CD4-positive, alpha-beta memory T cell (primary cell): ENCODE measurements at regions not wholly inside any gene's neighbourhood (a gene's known extent, or its start where the extent isn't known, plus 50 kb on each side); places are given as distances from the start of the nearest gene placed in this dataset.
"Not testable (repeated sequence)": the region's sequence is repeated elsewhere in the genome, so short reads cannot be mapped to it uniquely, and the experiment has no call there.

Source experiments
- CTCF ChIA-PET: fragments of 350-600 bp; sonication (Branson Sonifier 250); formaldehyde crosslinking; loops from one replicate; lab custom pipeline; 2021; ENCODE audit warnings: inconsistent platforms; ENCODE audit not compliant: partially characterized antibody; lab: Charles Lee
- POLR2A ChIA-PET: fragments of 350-600 bp; sonication (Branson Sonifier 250); formaldehyde crosslinking; loops from one replicate; lab custom pipeline; 2021; ENCODE audit not compliant: partially characterized antibody; lab: Charles Lee
- DNase-seq, 5 donors: peaks; one replicate each; pipeline versions ENCODE4 v3.0.0 to v3.0.0-alpha.2; 2020 to 2022; ENCODE audit warnings: mixed read lengths in 1 of 5
- H3K27ac ChIP-seq: one replicate; pipeline ENCODE4 v1.7.0; 2013; ENCODE audit warnings: low read depth, low read length
- H3K27me3 ChIP-seq: 2 replicates; pipeline ENCODE4 v1.7.0; 2013; ENCODE audit warnings: mild to moderate bottlenecking, low read length, moderate library complexity; ENCODE audit not compliant: insufficient read depth
- H3K36me3 ChIP-seq: 2 replicates; pipeline ENCODE4 v1.7.0; 2013; ENCODE audit warnings: mild to moderate bottlenecking, low read length, moderate library complexity; ENCODE audit not compliant: insufficient read depth
- H3K4me1 ChIP-seq: 2 replicates; pipeline ENCODE4 v1.7.0; 2013; ENCODE audit warnings: mild to moderate bottlenecking, low read length, moderate library complexity; ENCODE audit not compliant: insufficient read depth
- H3K4me3 ChIP-seq, 2 donors: one replicate each; pipeline ENCODE4 v1.7.0; 2013; ENCODE audit warnings: low read length in 2 of 2, mild to moderate bottlenecking in 1 of 2
- H3K9me3 ChIP-seq, 2 donors: one replicate each; pipeline ENCODE4 v1.7.0; 2013; ENCODE audit warnings: low read length in 2 of 2, control low read depth in 1 of 2; ENCODE audit not compliant: control insufficient read depth in 1 of 2
- H3K27ac Mint-ChIP-seq, 7 donors: one replicate each; pipeline ENCODE4 v1.8.0; 2020 to 2021; ENCODE audit warnings: mixed read lengths in 7 of 7, mild to moderate bottlenecking in 6 of 7, inconsistent platforms in 3 of 7, moderate library complexity in 3 of 7
- H3K27me3 Mint-ChIP-seq, 2 donors: one replicate each; pipeline ENCODE4 v1.8.0; 2020 to 2021; ENCODE audit warnings: mixed read lengths in 2 of 2
- H3K36me3 Mint-ChIP-seq, 2 donors: one replicate each; pipeline ENCODE4 v1.8.0; 2020 to 2021; ENCODE audit warnings: mixed read lengths in 2 of 2, inconsistent platforms in 1 of 2, mild to moderate bottlenecking in 1 of 2
- H3K4me1 Mint-ChIP-seq, 4 donors: one replicate each; pipeline ENCODE4 v1.8.0; 2020 to 2021; ENCODE audit warnings: mixed read lengths in 4 of 4, mild to moderate bottlenecking in 1 of 4
- H3K4me3 Mint-ChIP-seq, 8 donors: one replicate each; pipeline ENCODE4 v1.8.0; 2020 to 2021; ENCODE audit warnings: mixed read lengths in 8 of 8, mild to moderate bottlenecking in 7 of 8, moderate library complexity in 6 of 8, inconsistent platforms in 3 of 8
- H3K9me3 Mint-ChIP-seq, 8 donors: one replicate each; pipeline ENCODE4 v1.8.0; 2020 to 2021; ENCODE audit warnings: mixed read lengths in 8 of 8, mild to moderate bottlenecking in 5 of 8, inconsistent platforms in 3 of 8, moderate library complexity in 1 of 8
- intact Hi-C: fragments of 100-400 bp; cut with micrococcal nuclease; formaldehyde crosslinking; loops from one replicate; pipeline ENCODE4 v1.15.1; 2023

DNA sequence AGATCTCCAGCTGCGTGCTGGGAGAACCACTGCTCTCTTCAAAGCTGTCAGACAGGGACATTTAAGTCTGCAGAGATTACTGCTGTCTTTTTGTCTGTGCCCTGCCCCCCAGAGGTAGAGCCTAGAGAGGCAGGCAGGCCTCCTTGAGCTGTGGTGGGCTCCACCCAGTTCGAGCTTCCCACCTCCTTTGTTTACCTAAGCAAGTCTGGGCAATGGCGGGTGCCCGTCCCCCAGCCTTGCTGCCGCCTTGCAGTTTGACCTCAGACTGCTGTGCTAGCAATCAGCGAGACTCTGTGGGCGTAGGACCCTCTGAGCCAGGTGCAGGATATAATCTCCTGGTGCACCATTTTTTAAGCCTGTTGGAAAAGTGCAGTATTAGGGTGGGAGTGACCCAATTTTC, 128.6 kb downstream of the ACTR3 start:
- CTCF ChIA-PET, H3K4me3 Mint-ChIP-seq, H3K27ac Mint-ChIP-seq, H3K4me3 ChIP-seq, H3K4me1 ChIP-seq, DNase-seq, H3K9me3 ChIP-seq, H3K27ac ChIP-seq, intact Hi-C loops, H3K36me3 ChIP-seq, H3K4me1 Mint-ChIP-seq, H3K27me3 ChIP-seq, POLR2A ChIA-PET, H3K36me3 Mint-ChIP-seq: not testable (repeated sequence)
- Mint-ChIP-seq H3K27me3 (peaks cover 10 to 16% of the 10 kb centered on the region in 2 donors), H3K9me3 (peaks cover 0 to 18% (median 8%) of the 10 kb centered on the region in 8 donors)

DNA sequence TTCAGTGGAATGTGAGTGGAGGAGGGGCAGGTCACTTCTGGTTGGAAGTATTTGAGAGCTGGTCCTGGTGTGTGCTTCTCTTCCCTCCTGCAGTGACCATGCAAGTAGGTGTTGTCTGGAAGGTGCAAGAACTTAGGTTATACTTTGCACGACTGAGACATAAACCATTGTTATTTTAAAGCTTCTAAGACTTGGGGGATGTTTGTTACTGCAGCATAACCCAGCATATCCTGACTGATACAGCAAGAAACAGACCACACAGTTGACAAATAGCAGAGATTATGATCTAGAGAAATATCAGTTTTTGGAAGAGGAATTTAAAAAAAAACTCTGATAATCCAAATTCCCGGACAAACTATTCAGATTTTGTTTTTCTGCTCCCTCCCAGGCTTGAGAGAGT, 130.8 kb downstream of the ACTR3 start:
- Mint-ChIP-seq H3K27me3 (peaks cover 10 to 16% of the 10 kb centered on the region in 2 donors), H3K27ac (no peak overlapping the region), H3K36me3 (no peaks in the 10 kb centered on the region), H3K9me3 (peaks cover 0 to 18% (median 6%) of the 10 kb centered on the region in 8 donors), H3K4me3 (no peak overlapping the region), H3K4me1 (no peaks in the 10 kb centered on the region)
- Histone ChIP-seq H3K36me3 (no peaks in the 10 kb centered on the region), H3K27me3 (no peaks in the 10 kb centered on the region), H3K27ac (no peak overlapping the region), H3K4me3 (no peak overlapping the region), H3K4me1 (no peaks in the 10 kb centered on the region), H3K9me3 (no peaks in the 10 kb centered on the region)
- ChIA-PET CTCF (no interaction called here), POLR2A (no interaction called here)
- DNase-seq = no peak
- intact Hi-C loops = no loop called here

DNA sequence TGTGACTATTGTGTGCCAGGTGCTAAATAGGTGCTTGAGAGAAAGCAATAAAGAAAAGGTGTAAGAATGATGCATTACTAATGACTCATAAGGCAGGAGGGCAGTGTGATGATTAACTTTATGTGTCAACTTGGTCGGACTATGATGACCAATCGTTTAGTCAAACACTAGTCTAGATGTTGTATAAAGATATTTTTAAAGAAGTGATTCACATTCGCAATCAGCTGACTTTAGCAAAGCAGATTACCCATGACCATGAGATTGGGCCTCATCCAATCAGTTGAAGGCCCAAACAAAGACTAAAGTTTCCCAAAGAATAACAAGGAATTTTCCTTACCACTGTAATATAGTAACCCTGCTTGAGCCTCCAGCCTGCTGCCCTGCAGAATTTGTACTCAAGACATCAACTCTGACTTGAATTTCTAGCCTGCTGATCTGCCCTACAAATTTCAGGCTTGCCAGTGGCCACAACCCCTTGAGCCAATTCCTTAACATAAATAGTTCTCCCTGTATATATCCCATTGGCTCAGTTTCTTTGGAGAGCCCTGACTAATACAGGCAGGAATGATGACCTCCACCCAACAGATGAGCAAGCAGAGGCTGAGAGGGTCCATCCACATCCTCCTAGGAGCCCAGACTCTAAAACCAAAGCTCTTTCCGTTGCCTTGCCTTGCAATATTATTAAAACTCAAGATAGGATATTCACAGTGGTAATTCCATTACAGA, 132.6 kb downstream of the ACTR3 start:
- peaks cover 0 to 18% (median 6%) of the 10 kb centered on the region in 8 donors for H3K9me3 Mint-ChIP-seq
- H3K36me3 Mint-ChIP-seq = no peaks in the 10 kb centered on the region
- no peak overlapping the region for H3K27ac Mint-ChIP-seq
- CTCF ChIA-PET = no interaction called here
- no peaks in the 10 kb centered on the region for H3K4me1 Mint-ChIP-seq
- Histone ChIP-seq H3K4me1 (no peaks in the 10 kb centered on the region), H3K36me3 (no peaks in the 10 kb centered on the region), H3K4me3 (no peak overlapping the region), H3K27ac (no peak overlapping the region), H3K9me3 (no peaks in the 10 kb centered on the region), H3K27me3 (no peaks in the 10 kb centered on the region)
- H3K4me3 Mint-ChIP-seq = no peak overlapping the region
- POLR2A ChIA-PET = no interaction called here
- peaks cover 7 to 10% of the 10 kb centered on the region in 2 donors for H3K27me3 Mint-ChIP-seq
- no peak for DNase-seq
- intact Hi-C loops = no loop called here

DNA sequence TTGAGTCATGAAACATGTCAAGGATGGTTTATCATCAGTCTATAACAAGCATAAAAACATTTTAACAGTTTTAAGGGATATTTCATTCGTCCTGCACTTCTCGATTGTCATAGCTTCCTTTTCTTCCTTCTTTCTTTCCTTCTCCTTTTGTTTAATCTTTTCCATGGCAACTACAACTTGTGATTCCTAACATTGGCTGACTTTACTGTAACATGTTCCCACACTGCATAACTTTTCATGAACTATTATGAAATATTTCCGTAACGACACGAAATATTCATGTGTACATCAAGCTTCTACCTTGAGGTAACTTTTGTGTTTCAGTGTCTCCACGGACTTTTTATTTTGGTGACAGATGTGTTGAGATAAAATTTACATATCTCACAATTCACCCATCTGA, 134.4 kb downstream of the ACTR3 start:
- Mint-ChIP-seq H3K9me3 (peaks cover 0 to 19% (median 10%) of the 10 kb centered on the region in 8 donors), H3K27ac (no peak overlapping the region), H3K27me3 (peaks cover 8 to 13% of the 10 kb centered on the region in 2 donors), H3K4me3 (no peak overlapping the region), H3K4me1 (no peaks in the 10 kb centered on the region), H3K36me3 (no peaks in the 10 kb centered on the region)
- no peak overlapping the region for H3K4me3 ChIP-seq
- ChIA-PET POLR2A (no interaction called here), CTCF (no interaction called here)
- intact Hi-C loops = no loop called here
- no peaks in the 10 kb centered on the region for H3K27me3 ChIP-seq
- H3K27ac ChIP-seq = no peak overlapping the region
- no peaks in the 10 kb centered on the region for H3K4me1 ChIP-seq
- H3K36me3 ChIP-seq = no peaks in the 10 kb centered on the region
- DNase-seq = no peak
- H3K9me3 ChIP-seq = no peaks in the 10 kb centered on the region

DNA sequence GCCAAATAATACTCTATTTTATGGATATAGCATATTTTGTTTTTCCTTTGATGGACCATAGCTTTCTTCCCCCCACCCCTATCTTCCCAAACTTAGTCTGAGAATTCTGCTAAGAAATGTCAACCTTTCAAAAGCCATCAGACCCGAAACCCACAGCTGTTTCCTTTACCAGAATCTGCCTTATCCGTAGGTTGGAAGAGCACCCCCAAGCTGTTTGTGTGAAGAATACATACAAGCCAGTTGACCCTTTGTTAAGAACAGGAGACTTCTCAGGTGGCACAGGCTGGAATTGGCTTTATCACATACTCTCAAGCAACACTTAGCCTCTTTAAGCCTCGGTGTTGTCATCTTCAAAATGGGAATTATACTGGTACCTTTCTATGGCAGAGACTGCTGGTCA, 135.1 kb downstream of the ACTR3 start:
- Histone ChIP-seq H3K4me3 (no peak overlapping the region), H3K27me3 (no peaks in the 10 kb centered on the region), H3K27ac (no peak overlapping the region), H3K4me1 (no peaks in the 10 kb centered on the region), H3K9me3 (no peaks in the 10 kb centered on the region), H3K36me3 (no peaks in the 10 kb centered on the region)
- no peak overlapping the region for H3K27ac Mint-ChIP-seq
- H3K4me1 Mint-ChIP-seq = no peaks in the 10 kb centered on the region
- ChIA-PET CTCF (no interaction called here), POLR2A (no interaction called here)
- intact Hi-C loops = no loop called here
- no peak overlapping the region for H3K4me3 Mint-ChIP-seq
- H3K27me3 Mint-ChIP-seq = peaks cover 7 to 13% of the 10 kb centered on the region in 2 donors
- DNase-seq = no peak
- H3K36me3 Mint-ChIP-seq = no peaks in the 10 kb centered on the region
- peaks cover 0 to 19% (median 10%) of the 10 kb centered on the region in 8 donors for H3K9me3 Mint-ChIP-seq

DNA sequence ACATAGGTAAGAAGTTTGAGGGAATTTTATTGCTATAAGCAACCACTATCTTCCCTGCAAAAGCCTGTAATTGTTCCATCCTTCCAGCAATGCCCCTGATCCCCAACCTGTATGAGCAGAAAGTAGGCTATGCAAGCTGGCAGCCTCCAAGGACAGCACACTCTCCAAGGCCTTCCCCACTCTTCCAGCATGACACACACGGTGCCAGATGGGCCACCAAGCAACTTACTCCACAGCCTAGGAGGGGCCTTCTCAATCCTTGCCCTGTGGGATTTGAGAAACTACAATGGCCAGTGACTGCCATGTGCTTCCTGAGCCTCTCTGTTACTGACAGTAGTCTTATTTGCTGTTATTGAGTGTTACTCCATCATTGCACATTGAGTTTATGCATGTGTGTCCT, 137.5 kb downstream of the ACTR3 start:
- peaks cover 0 to 6% (median 4%) of the 10 kb centered on the region in 8 donors for H3K9me3 Mint-ChIP-seq
- intact Hi-C loops = no loop called here
- no peaks in the 10 kb centered on the region for H3K36me3 Mint-ChIP-seq
- H3K4me1 Mint-ChIP-seq = no peaks in the 10 kb centered on the region
- no peaks in the 10 kb centered on the region for H3K4me1 ChIP-seq
- no peak overlapping the region for H3K4me3 Mint-ChIP-seq
- DNase-seq = no peak
- H3K27ac ChIP-seq = no peak overlapping the region
- peaks cover 5 to 13% of the 10 kb centered on the region in 2 donors for H3K27me3 Mint-ChIP-seq
- ChIA-PET POLR2A (no interaction called here), CTCF (no interaction called here)
- no peaks in the 10 kb centered on the region for H3K36me3 ChIP-seq
- no peaks in the 10 kb centered on the region for H3K9me3 ChIP-seq
- no peak overlapping the region for H3K27ac Mint-ChIP-seq
- no peaks in the 10 kb centered on the region for H3K27me3 ChIP-seq
- no peak overlapping the region for H3K4me3 ChIP-seq

DNA sequence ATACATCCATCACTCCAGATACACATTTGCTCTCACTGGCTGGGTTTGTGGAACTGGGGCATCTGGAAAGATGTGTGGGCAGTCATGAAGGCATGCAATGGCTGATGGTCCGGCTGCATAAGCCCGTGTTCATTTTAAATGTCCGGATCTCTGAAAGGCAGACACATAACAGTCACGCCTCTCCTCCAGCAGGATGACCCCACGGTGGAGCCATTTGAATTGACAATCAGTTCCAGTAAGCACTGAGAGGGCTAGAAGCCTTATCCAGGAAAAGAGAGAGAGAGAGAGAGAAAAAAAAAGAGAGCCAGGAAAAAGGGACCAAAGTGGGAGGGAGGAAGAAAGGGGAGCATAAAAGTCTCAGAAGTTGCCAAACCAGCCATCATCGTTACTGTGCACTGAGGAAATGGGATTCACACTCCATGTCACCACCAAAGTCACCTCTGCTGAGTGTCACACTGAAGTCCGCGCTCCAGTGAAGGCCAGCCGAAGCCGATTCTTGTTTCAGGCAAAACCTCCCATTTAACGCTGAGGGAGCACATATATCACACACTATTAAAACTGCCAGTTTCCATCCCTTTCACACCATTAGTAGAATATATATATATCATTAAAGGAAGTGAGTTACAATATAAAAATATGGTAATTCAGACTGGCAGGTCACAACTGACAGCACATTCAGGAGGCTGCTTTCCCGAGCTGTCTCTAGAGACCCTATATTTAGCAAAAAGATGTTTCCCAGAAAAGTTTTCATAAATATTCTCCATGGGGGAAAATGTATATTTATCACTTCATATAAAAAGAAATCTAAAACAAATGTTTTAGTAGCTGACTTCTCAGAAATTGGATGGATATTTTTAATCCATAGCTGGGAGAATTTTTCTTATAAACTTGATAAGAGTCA, 142.0 kb downstream of the ACTR3 start:
- no peaks in the 10 kb centered on the region for H3K36me3 Mint-ChIP-seq
- no peak overlapping the region for H3K27ac Mint-ChIP-seq
- H3K27me3 ChIP-seq = no peaks in the 10 kb centered on the region
- ChIA-PET POLR2A (no interaction called here), CTCF (no interaction called here)
- no peaks in the 10 kb centered on the region for H3K9me3 ChIP-seq
- no peak for DNase-seq
- peaks cover 12 to 22% of the 10 kb centered on the region in 2 donors for H3K27me3 Mint-ChIP-seq
- H3K36me3 ChIP-seq = no peaks in the 10 kb centered on the region
- H3K4me3 ChIP-seq = no peak overlapping the region
- intact Hi-C loops = no loop called here
- no peak overlapping the region for H3K27ac ChIP-seq
- H3K4me1 ChIP-seq = no peaks in the 10 kb centered on the region
- H3K4me3 Mint-ChIP-seq = no peak overlapping the region
- H3K9me3 Mint-ChIP-seq = peaks cover 0 to 6% (median 4%) of the 10 kb centered on the region in 8 donors
- no peaks in the 10 kb centered on the region for H3K4me1 Mint-ChIP-seq
